T-cell (primary cell): ENCODE measurements at regions not wholly inside any gene's neighbourhood (a gene's known extent, or its start where the extent isn't known, plus 50 kb on each side); places are given as distances from the start of the nearest gene placed in this dataset.
"Not testable (repeated sequence)": the region's sequence is repeated elsewhere in the genome, so short reads cannot be mapped to it uniquely, and the experiment has no call there.

Source experiments
- ATAC-seq, 4 experiments: fragments of 200-7000 bp in 3 of 4; fragments of 150-1000 bp in 1 of 4; cut with Tn5 transposase; replicated peaks in 1 of 4; 1 replicate in 3 of 4; 2 replicates in 1 of 4; pipeline ENCODE4 v1.10.0; 2021; ENCODE audit warnings: moderate library complexity in 3 of 4, mild to moderate bottlenecking in 2 of 4, moderate number of reproducible peaks in 1 of 4
- CTCF ChIA-PET, 2 donors: fragments of 300-600 bp; sonication (Branson Sonifier 250); formaldehyde crosslinking; loops; one replicate each; lab custom pipeline; 2022; ENCODE audit warnings: antibody characterized with exemption in 2 of 2; lab: Charles Lee
- POLR2A ChIA-PET, 2 donors: fragments of 300-600 bp; sonication (Branson Sonifier 250); formaldehyde crosslinking; loops; one replicate each; lab custom pipeline; 2022; ENCODE audit warnings: antibody characterized with exemption in 2 of 2; lab: Charles Lee
- DNase-seq, 35 experiments: peaks; one replicate each; pipeline versions ENCODE4 v3.0.0 to v3.0.0-alpha.2; 2013 to 2023
- H3K27ac ChIP-seq: one replicate; pipeline ENCODE4 v1.5.1; 2013; ENCODE audit warnings: low read length
- H3K27me3 ChIP-seq, 2 experiments: replicated peaks in 1 of 2; 1 replicate in 1 of 2; 2 replicates in 1 of 2; pipeline versions ENCODE4 v1.6.1 to v1.7.0; 2013; ENCODE audit warnings: low read length in 1 of 2, mixed read lengths in 1 of 2; ENCODE audit not compliant: control insufficient read depth in 2 of 2, insufficient read depth in 2 of 2; ENCODE audit errors: extremely low read depth in 1 of 2
- H3K36me3 ChIP-seq, 2 donors: 1 replicate in 1 of 2; 2 replicates in 1 of 2; pipeline versions ENCODE4 v1.6.1 to v1.7.0; 2013; ENCODE audit warnings: low read length in 1 of 2; ENCODE audit not compliant: control insufficient read depth in 2 of 2, insufficient read depth in 1 of 2; ENCODE audit errors: extremely low read depth in 1 of 2
- H3K4me1 ChIP-seq, 2 experiments: 1 replicate in 1 of 2; 2 replicates in 1 of 2; pipeline versions ENCODE4 v1.6.1 to v1.7.0; 2013; ENCODE audit warnings: low read length in 2 of 2, mixed read lengths in 1 of 2; ENCODE audit not compliant: insufficient read depth in 2 of 2, control insufficient read depth in 1 of 2; ENCODE audit errors: extremely low read depth in 1 of 2
- H3K4me3 ChIP-seq, 2 donors: 1 replicate in 1 of 2; 2 replicates in 1 of 2; pipeline versions ENCODE4 v1.5.1 to v1.7.0; 2013; ENCODE audit warnings: mild to moderate bottlenecking in 2 of 2, low read length in 1 of 2, moderate library complexity in 1 of 2; ENCODE audit not compliant: control insufficient read depth in 1 of 2; ENCODE audit errors: extremely low read depth in 1 of 2
- H3K9me3 ChIP-seq: 2 replicates; pipeline ENCODE4 v1.7.0; 2013
- H3K27ac Mint-ChIP-seq, 2 donors: one replicate each; pipeline ENCODE4 v1.8.0; 2020 to 2021; ENCODE audit warnings: mild to moderate bottlenecking in 2 of 2, mixed read lengths in 2 of 2
- H3K27me3 Mint-ChIP-seq, 2 donors: one replicate each; pipeline ENCODE4 v1.8.0; 2021 to 2022; ENCODE audit warnings: mixed read lengths in 2 of 2
- H3K36me3 Mint-ChIP-seq: one replicate; pipeline ENCODE4 v1.8.0; 2021; ENCODE audit warnings: mixed read lengths
- H3K4me1 Mint-ChIP-seq, 3 donors: one replicate each; pipeline ENCODE4 v1.8.0; 2020 to 2022; ENCODE audit warnings: mixed read lengths in 3 of 3, mild to moderate bottlenecking in 1 of 3
- H3K4me3 Mint-ChIP-seq, 3 donors: one replicate each; pipeline ENCODE4 v1.8.0; 2020 to 2022; ENCODE audit warnings: mild to moderate bottlenecking in 3 of 3, mixed read lengths in 3 of 3, moderate library complexity in 3 of 3
- H3K9me3 Mint-ChIP-seq, 3 donors: one replicate each; pipeline ENCODE4 v1.8.0; 2020 to 2022; ENCODE audit warnings: mixed read lengths in 3 of 3
- WGBS: methylation state at CpG from one replicate; pipeline ENCODE4 v1.1.5; 2013; ENCODE audit warnings: missing lambda C conversion rate; ENCODE audit not compliant: insufficient coverage; 5-methylcytosine and 5-hydroxymethylcytosine counted together

DNA sequence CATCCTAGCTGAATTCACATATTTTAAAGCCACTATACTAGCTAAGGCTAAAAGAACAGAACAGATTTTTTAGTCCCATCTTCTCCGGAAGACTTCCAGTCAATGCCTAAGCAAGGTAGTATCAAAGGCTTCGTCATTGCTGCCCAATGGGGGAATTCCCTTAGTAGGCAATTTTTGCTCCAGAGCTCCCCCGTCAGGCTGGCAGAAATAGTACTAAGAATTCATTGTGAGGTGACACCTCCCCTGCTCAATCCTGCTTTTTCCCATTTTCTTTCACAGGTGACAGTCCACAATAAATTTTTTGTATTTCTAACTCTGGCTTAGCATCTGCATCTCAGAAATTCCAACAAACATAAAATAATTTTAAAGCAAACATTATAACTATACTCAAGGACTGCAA lies 52.8 kb upstream of the SRSF6 start:
- Histone ChIP-seq H3K4me3 (no peak overlapping the region), H3K36me3 (no peaks in the 10 kb centered on the region), H3K9me3 (no peaks in the 10 kb centered on the region), H3K27ac (no peak overlapping the region), H3K27me3 (peaks cover 0 to 19% of the 10 kb centered on the region in 2 experiments), H3K4me1 (no peaks in the 10 kb centered on the region)
- ATAC-seq = no peak
- peaks cover 0 to 18% (median 1%) of the 10 kb centered on the region in 3 donors for H3K9me3 Mint-ChIP-seq
- CTCF ChIA-PET = no interaction called here
- peaks cover 2% of the 10 kb centered on the region for H3K36me3 Mint-ChIP-seq
- no peak overlapping the region for H3K27ac Mint-ChIP-seq
- DNase-seq = peak in 1 of 35 experiments; percentile 2
- no peaks in the 10 kb centered on the region for H3K4me1 Mint-ChIP-seq
- POLR2A ChIA-PET = no interaction called here
- peaks cover 32 to 45% of the 10 kb centered on the region in 2 donors for H3K27me3 Mint-ChIP-seq
- H3K4me3 Mint-ChIP-seq = no peak overlapping the region
- WGBS = 40% methylated on average over 2 of the region's 3 CpGs

DNA sequence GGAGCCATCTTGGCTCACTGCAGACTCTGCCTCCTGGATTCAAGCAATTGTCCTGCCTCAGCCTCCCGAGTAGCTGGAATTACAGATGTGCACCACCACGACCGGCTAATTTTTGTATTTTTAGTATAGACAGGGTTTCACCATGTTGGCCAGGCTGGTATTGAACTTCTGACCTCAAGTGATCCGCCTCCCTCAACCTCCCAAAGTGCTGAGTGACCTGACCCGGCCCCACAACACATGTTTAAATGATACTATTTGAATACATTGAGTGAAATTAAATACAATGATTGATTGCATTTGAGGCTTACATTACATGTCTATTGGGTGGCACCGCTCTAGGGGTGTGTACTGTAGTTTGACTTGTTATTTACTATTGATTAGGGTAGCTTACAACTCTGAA lies 56.8 kb upstream of the SRSF6 start:
- H3K27me3 ChIP-seq, H3K4me3 Mint-ChIP-seq, H3K27ac Mint-ChIP-seq, DNase-seq, H3K36me3 Mint-ChIP-seq, H3K4me3 ChIP-seq, H3K9me3 ChIP-seq, H3K27ac ChIP-seq, H3K4me1 Mint-ChIP-seq, ATAC-seq, H3K4me1 ChIP-seq, POLR2A ChIA-PET, H3K36me3 ChIP-seq, CTCF ChIA-PET, H3K9me3 Mint-ChIP-seq: not testable (repeated sequence)
- no CpG with 5 or more reads among the region's 6 CpGs for WGBS
- peaks cover 11 to 20% of the 10 kb centered on the region in 2 donors for H3K27me3 Mint-ChIP-seq

DNA sequence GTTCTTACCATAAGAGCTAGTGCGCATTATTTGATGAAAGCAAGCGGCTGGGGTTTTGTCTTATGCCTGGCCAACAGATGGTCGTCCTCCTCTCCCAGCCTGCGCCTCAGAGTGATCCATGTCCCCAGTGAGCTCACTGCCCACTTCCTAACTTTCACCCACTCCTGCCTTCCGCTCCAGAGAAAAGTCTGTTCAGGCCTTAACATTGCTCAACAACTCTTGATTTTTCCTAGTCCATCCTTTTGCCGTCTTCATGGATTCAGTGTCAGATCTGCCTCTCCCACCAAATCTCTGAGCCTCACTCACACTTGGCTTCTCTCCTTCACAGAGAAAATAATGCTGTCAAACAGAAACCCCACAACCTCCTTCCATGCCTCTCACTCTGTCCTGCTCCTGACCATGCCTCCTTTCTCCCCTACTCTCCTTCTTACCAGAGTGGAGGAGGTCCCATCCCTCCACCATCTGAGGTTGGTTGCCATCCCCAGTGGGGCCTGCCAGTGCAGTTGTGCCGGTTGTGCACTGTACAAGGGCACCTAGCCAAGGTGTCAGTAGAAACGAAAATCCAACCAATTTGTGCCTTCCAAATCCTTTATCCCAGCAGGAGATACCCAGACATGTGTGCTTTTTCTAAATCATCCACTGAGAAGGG lies 58.9 kb upstream of the SRSF6 start:
- no peaks in the 10 kb centered on the region for H3K36me3 Mint-ChIP-seq
- H3K4me1 Mint-ChIP-seq = no peaks in the 10 kb centered on the region
- Histone ChIP-seq H3K4me3 (no peak overlapping the region), H3K4me1 (no peaks in the 10 kb centered on the region), H3K27ac (no peak overlapping the region), H3K36me3 (no peaks in the 10 kb centered on the region), H3K9me3 (no peaks in the 10 kb centered on the region), H3K27me3 (no peaks in the 10 kb centered on the region)
- H3K27ac Mint-ChIP-seq = no peak overlapping the region
- H3K4me3 Mint-ChIP-seq = no peak overlapping the region
- WGBS = 95% methylated on average over 6 of the region's 8 CpGs
- POLR2A ChIA-PET = no interaction called here
- peaks cover 0 to 2% (median 1%) of the 10 kb centered on the region in 3 donors for H3K9me3 Mint-ChIP-seq
- ATAC-seq (no peak), DNase-seq (no peak)
- H3K27me3 Mint-ChIP-seq = peaks cover 9 to 12% of the 10 kb centered on the region in 2 donors
- CTCF ChIA-PET = no interaction called here

DNA sequence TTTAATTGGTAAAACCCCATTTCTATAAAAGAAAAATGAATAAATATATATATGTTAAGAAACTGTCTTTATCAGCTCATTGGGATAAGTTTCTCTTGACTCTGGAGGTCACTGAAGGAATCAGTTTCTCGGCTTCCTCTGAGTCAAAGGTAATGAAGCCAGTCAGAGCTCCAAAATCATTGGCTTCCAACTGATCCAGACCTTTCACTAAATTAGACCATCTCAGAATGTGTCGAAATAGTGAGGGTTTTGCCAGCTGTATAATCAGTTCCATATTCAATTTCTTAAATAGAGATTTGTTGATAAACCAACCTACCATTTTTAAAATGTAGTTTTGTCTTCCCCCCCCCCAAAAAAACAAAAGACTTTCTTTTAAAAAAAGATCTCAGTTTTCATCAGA lies 60.5 kb upstream of the SRSF6 start:
- Histone ChIP-seq H3K27me3 (peaks cover 0 to 7% of the 10 kb centered on the region in 2 experiments), H3K36me3 (no peaks in the 10 kb centered on the region), H3K4me3 (no peak overlapping the region), H3K9me3 (no peaks in the 10 kb centered on the region), H3K4me1 (no peaks in the 10 kb centered on the region), H3K27ac (no peak overlapping the region)
- Mint-ChIP-seq H3K9me3 (peaks cover 0 to 4% (median 4%) of the 10 kb centered on the region in 3 donors), H3K27me3 (peaks cover 15 to 16% of the 10 kb centered on the region in 2 donors), H3K4me3 (no peak overlapping the region), H3K36me3 (no peaks in the 10 kb centered on the region), H3K27ac (no peak overlapping the region), H3K4me1 (no peaks in the 10 kb centered on the region)
- ATAC-seq (no peak), DNase-seq (no peak)
- ChIA-PET CTCF (no interaction called here), POLR2A (no interaction called here)
- WGBS = no CpG with 5 or more reads among the region's 2 CpGs

DNA sequence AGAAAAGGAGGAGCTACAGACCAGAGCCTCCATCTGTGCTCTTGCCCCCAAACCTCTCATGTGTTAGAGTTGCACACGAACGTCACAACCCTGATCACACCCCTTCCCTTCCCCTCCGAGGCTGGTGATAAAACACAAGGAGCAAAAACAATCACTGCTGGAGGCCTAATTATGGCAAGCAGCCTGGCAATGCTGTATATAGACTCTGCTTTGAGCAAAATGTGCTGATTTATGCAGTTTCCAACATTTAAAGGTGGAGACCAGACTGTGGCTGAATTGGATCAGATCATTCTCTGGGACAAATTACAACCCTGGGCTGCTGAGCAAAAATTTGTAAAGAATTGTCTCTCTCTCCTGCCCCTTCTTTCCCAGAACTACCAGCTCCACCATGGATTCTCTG lies 64.6 kb upstream of the SRSF6 start:
- Histone ChIP-seq H3K9me3 (no peaks in the 10 kb centered on the region), H3K27ac (no peak overlapping the region), H3K36me3 (no peaks in the 10 kb centered on the region), H3K27me3 (peaks cover 0 to 26% of the 10 kb centered on the region in 2 experiments), H3K4me1 (no peaks in the 10 kb centered on the region), H3K4me3 (no peak overlapping the region)
- Mint-ChIP-seq H3K4me3 (no peak overlapping the region), H3K27me3 (peaks cover 30 to 33% of the 10 kb centered on the region in 2 donors), H3K4me1 (no peaks in the 10 kb centered on the region), H3K27ac (no peak overlapping the region), H3K9me3 (peaks cover 0 to 4% (median 4%) of the 10 kb centered on the region in 3 donors), H3K36me3 (no peaks in the 10 kb centered on the region)
- POLR2A ChIA-PET = no interaction called here
- ATAC-seq (no peak), DNase-seq (no peak)
- CTCF ChIA-PET = no interaction called here
- 72% methylated on average over 3 of the region's 3 CpGs for WGBS

DNA sequence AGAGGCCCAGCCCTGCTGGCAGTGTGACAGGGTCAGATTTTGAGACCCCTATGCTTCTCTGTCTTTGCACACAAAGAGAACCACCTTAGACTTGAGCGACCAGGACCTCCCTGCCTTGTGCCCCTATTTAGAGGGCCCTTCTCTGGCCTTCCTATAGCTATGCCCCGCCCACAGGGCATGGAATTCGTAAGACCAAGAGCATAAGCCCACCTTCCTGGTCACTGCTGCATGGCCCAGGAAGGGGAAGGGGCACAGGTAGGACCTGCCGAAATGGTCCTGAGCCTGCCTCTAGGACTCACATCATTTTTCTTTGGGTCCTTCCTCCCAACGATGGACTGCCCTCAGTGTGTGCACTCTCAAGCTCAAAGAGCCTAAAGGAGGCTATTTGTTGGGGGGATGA lies 65.1 kb upstream of the SRSF6 start:
- CTCF ChIA-PET = no interaction called here
- POLR2A ChIA-PET = no interaction called here
- H3K4me1 Mint-ChIP-seq = no peaks in the 10 kb centered on the region
- H3K27ac Mint-ChIP-seq = no peak overlapping the region
- H3K36me3 Mint-ChIP-seq = no peaks in the 10 kb centered on the region
- no peak for ATAC-seq
- no peak for DNase-seq
- Histone ChIP-seq H3K4me3 (no peak overlapping the region), H3K4me1 (no peaks in the 10 kb centered on the region), H3K9me3 (no peaks in the 10 kb centered on the region), H3K27me3 (peaks cover 0 to 27% of the 10 kb centered on the region in 2 experiments), H3K27ac (no peak overlapping the region), H3K36me3 (no peaks in the 10 kb centered on the region)
- no peak overlapping the region for H3K4me3 Mint-ChIP-seq
- 66% methylated on average over 5 of the region's 5 CpGs for WGBS
- peaks cover 33% of the 10 kb centered on the region in 2 donors for H3K27me3 Mint-ChIP-seq
- H3K9me3 Mint-ChIP-seq = peaks cover 0 to 4% (median 4%) of the 10 kb centered on the region in 3 donors
